ENCODE measurements at regions not wholly inside any gene's neighbourhood (a gene's known extent, or its start where the extent isn't known, plus 50 kb on each side); places are given as distances from the start of the nearest gene placed in this dataset.

GRCh38 chr4:159608436-159608835 is 505.6 kb downstream of the RAPGEF2 start:
- Histone ChIP-seq H3K27ac (peak overlapping the region; percentile 78), H3K36me3 (ENCODE audit: insufficient read depth, low read length) (peaks cover 24% of the 10 kb centered on the region), H3K9me3 (ENCODE audit: low read depth, low read length) (peaks cover 5% of the 10 kb centered on the region; the same call in 1 of the 2 replicates), H3K9ac (ENCODE audit: insufficient read length) (no peak overlapping the region), H3K4me3 (peak overlapping the region; percentile 29)
- DNase-seq (ENCODE audit: low read depth, low spot score), result peak; percentile 69
- TF ChIP-seq EZH2 (IDR thresholded peaks at IDR 0.05) (no peak), FOXP2 (optimal IDR thresholded peaks at IDR 0.05; ENCODE audit: control extremely low read depth, extremely low read length, insufficient read depth) (no peak), POLR2AphosphoS5 (IDR thresholded peaks at IDR 0.05; ENCODE audit: borderline replicate concordance, low read depth, low read length) (peak; percentile 24; the same call in 1 of the 2 replicates)

- no peak overlapping the region for H3K9ac ChIP-seq (ENCODE audit: insufficient read length)
- H3K27ac ChIP-seq, result no peak overlapping the region
- no peak overlapping the region for H3K4me3 ChIP-seq
- no peaks in the 10 kb centered on the region for H3K9me3 ChIP-seq (ENCODE audit: low read depth, low read length)
- TF ChIP-seq FOXP2 (optimal IDR thresholded peaks at IDR 0.05; ENCODE audit: control extremely low read depth, extremely low read length, insufficient read depth), result no peak
- no peak for TF ChIP-seq EZH2 (IDR thresholded peaks at IDR 0.05)
- TF ChIP-seq POLR2AphosphoS5 (IDR thresholded peaks at IDR 0.05; ENCODE audit: borderline replicate concordance, low read depth, low read length), result no peak
- no peak for DNase-seq (ENCODE audit: low read depth, low spot score)
- H3K36me3 ChIP-seq (ENCODE audit: insufficient read depth, low read length), result 0 out of 2 replicates have a peak, but pooled peaks cover 5% of the 10 kb centered on the region
Measured at GRCh38 chr4:159632031-159632430, 529.2 kb downstream of the RAPGEF2 start.

GRCh38 chr4:159639671-159640323 is 536.9 kb downstream of the RAPGEF2 start:
- no peak overlapping the region for H3K9ac ChIP-seq (ENCODE audit: insufficient read length)
- 0 out of 2 replicates have a peak, but pooled peaks cover under 1% of the 10 kb centered on the region for H3K36me3 ChIP-seq (ENCODE audit: insufficient read depth, low read length)
- no peak for TF ChIP-seq FOXP2 (optimal IDR thresholded peaks at IDR 0.05; ENCODE audit: control extremely low read depth, extremely low read length, insufficient read depth)
- DNase-seq (ENCODE audit: low read depth, low spot score), result no peak
- H3K4me3 ChIP-seq, result no peak overlapping the region
- H3K27ac ChIP-seq, result no peak overlapping the region
- no peaks in the 10 kb centered on the region for H3K9me3 ChIP-seq (ENCODE audit: low read depth, low read length)

GRCh38 chr4:159649237-159649636 is 546.4 kb downstream of the RAPGEF2 start:
- Histone ChIP-seq H3K36me3 (ENCODE audit: insufficient read depth, low read length) (peaks cover 43% of the 10 kb centered on the region), H3K27ac (no peak overlapping the region), H3K9me3 (ENCODE audit: low read depth, low read length) (peaks cover 11% of the 10 kb centered on the region), H3K4me3 (no peak overlapping the region), H3K9ac (ENCODE audit: insufficient read length) (no peak overlapping the region)
- no peak for DNase-seq (ENCODE audit: low read depth, low spot score)
- TF ChIP-seq POLR2AphosphoS5 (IDR thresholded peaks at IDR 0.05; ENCODE audit: borderline replicate concordance, low read depth, low read length), result no peak
- TF ChIP-seq EZH2 (IDR thresholded peaks at IDR 0.05), result no peak
- no peak for TF ChIP-seq FOXP2 (optimal IDR thresholded peaks at IDR 0.05; ENCODE audit: control extremely low read depth, extremely low read length, insufficient read depth)

GRCh38 chr4:159652871-159653270 is 550.0 kb downstream of the RAPGEF2 start:
- Histone ChIP-seq H3K36me3 (ENCODE audit: insufficient read depth, low read length) (peaks cover 31% of the 10 kb centered on the region), H3K4me3 (no peak overlapping the region), H3K27ac (no peak overlapping the region), H3K9me3 (ENCODE audit: low read depth, low read length) (peaks cover 11% of the 10 kb centered on the region; the same call in 1 of the 2 replicates), H3K9ac (ENCODE audit: insufficient read length) (no peak overlapping the region)
- DNase-seq (ENCODE audit: low read depth, low spot score), result no peak
- no peak for TF ChIP-seq EZH2 (IDR thresholded peaks at IDR 0.05)
- no peak for TF ChIP-seq POLR2AphosphoS5 (IDR thresholded peaks at IDR 0.05; ENCODE audit: borderline replicate concordance, low read depth, low read length)
- no peak for TF ChIP-seq FOXP2 (optimal IDR thresholded peaks at IDR 0.05; ENCODE audit: control extremely low read depth, extremely low read length, insufficient read depth)

- Histone ChIP-seq H3K9me3 (ENCODE audit: low read depth, low read length) (no peaks in the 10 kb centered on the region), H3K4me3 (no peak overlapping the region), H3K9ac (ENCODE audit: insufficient read length) (no peak overlapping the region), H3K36me3 (ENCODE audit: insufficient read depth, low read length) (peaks cover 10% of the 10 kb centered on the region; the same call in 1 of the 2 replicates), H3K27ac (no peak overlapping the region)
- TF ChIP-seq FOXP2 (optimal IDR thresholded peaks at IDR 0.05; ENCODE audit: control extremely low read depth, extremely low read length, insufficient read depth), result no peak
- TF ChIP-seq POLR2AphosphoS5 (IDR thresholded peaks at IDR 0.05; ENCODE audit: borderline replicate concordance, low read depth, low read length), result no peak
- TF ChIP-seq EZH2 (IDR thresholded peaks at IDR 0.05), result no peak
- no peak for DNase-seq (ENCODE audit: low read depth, low spot score)
Measured at GRCh38 chr4:159655547-159655946, 552.7 kb downstream of the RAPGEF2 start.

- Histone ChIP-seq H3K9ac (ENCODE audit: insufficient read length) (no peak overlapping the region), H3K27ac (no peak overlapping the region), H3K9me3 (ENCODE audit: low read depth, low read length) (no peaks in the 10 kb centered on the region), H3K36me3 (ENCODE audit: insufficient read depth, low read length) (no peaks in the 10 kb centered on the region), H3K4me3 (no peak overlapping the region)
- no peak for DNase-seq (ENCODE audit: low read depth, low spot score)
- TF ChIP-seq FOXP2 (optimal IDR thresholded peaks at IDR 0.05; ENCODE audit: control extremely low read depth, extremely low read length, insufficient read depth) (no peak), POLR2AphosphoS5 (IDR thresholded peaks at IDR 0.05; ENCODE audit: borderline replicate concordance, low read depth, low read length) (no peak), EZH2 (IDR thresholded peaks at IDR 0.05) (no peak)
Measured at GRCh38 chr4:159669094-159669493, 566.2 kb downstream of the RAPGEF2 start.

DNA sequence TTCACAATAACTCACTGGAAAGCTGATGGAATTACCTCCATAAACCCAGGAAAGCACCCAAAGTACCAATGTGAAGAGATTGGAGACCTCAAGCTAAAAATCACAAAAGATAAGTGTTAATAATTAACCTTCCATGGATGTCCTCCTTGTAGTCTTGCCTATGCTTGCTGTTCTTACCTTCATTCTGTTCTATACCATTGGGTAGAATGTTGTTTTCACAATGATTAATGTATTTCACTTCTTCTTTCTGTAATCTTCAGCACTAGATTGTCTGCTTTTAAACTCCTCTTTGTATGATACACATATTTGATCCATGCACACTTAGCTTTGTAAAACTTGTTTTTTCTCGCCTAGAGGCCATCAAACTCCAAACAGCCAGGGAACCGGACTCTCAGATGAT is 570.3 kb downstream of the RAPGEF2 start:
- no peaks in the 10 kb centered on the region for H3K9me3 ChIP-seq (ENCODE audit: low read depth, low read length)
- no peak overlapping the region for H3K9ac ChIP-seq (ENCODE audit: insufficient read length)
- no peak overlapping the region for H3K4me3 ChIP-seq
- no peaks in the 10 kb centered on the region for H3K36me3 ChIP-seq (ENCODE audit: insufficient read depth, low read length)
- no peak for TF ChIP-seq EZH2 (IDR thresholded peaks at IDR 0.05)
- TF ChIP-seq POLR2AphosphoS5 (IDR thresholded peaks at IDR 0.05; ENCODE audit: borderline replicate concordance, low read depth, low read length), result no peak
- no peak for TF ChIP-seq FOXP2 (optimal IDR thresholded peaks at IDR 0.05; ENCODE audit: control extremely low read depth, extremely low read length, insufficient read depth)
- no peak for DNase-seq (ENCODE audit: low read depth, low spot score)
- H3K27ac ChIP-seq, result no peak overlapping the region

- no peak overlapping the region for H3K9ac ChIP-seq (ENCODE audit: insufficient read length)
- no peak for DNase-seq (ENCODE audit: low read depth, low spot score)
- no peaks in the 10 kb centered on the region; the same call in 1 of the 2 replicates for H3K36me3 ChIP-seq (ENCODE audit: insufficient read depth, low read length)
- no peak overlapping the region for H3K4me3 ChIP-seq
- no peaks in the 10 kb centered on the region for H3K9me3 ChIP-seq (ENCODE audit: low read depth, low read length)
- TF ChIP-seq EZH2 (IDR thresholded peaks at IDR 0.05), result no peak
- TF ChIP-seq POLR2AphosphoS5 (IDR thresholded peaks at IDR 0.05; ENCODE audit: borderline replicate concordance, low read depth, low read length), result no peak
- TF ChIP-seq FOXP2 (optimal IDR thresholded peaks at IDR 0.05; ENCODE audit: control extremely low read depth, extremely low read length, insufficient read depth), result no peak
- no peak overlapping the region for H3K27ac ChIP-seq
Measured at GRCh38 chr4:159674241-159674640, 571.4 kb downstream of the RAPGEF2 start.
